Keratinocyte (primary cell): ENCODE measurements at regions not wholly inside any gene's neighbourhood (a gene's known extent, or its start where the extent isn't known, plus 50 kb on each side); places are given as distances from the start of the nearest gene placed in this dataset.

Source experiments
- DNase-seq: peaks from one replicate; pipeline ENCODE4 v3.0.0-alpha.2; 2011; ENCODE audit warnings: low read depth, missing footprints, low spot score
- FAIRE-seq: peaks from 2 replicates; lab custom pipeline; 2011; peaks lifted over from hg19 to GRCh38; lab: Jason Lieb, UNC
- H2AFZ ChIP-seq: 2 replicates; pipeline ENCODE4 v1.6.0; 2012; ENCODE audit warnings: low read length, control low read depth, inconsistent platforms; ENCODE audit not compliant: control insufficient read depth
- H3K27ac ChIP-seq: 2 replicates; pipeline ENCODE4 v1.5.1; 2011; ENCODE audit warnings: low read length; ENCODE audit not compliant: control insufficient read depth, insufficient read depth
- H3K27me3 ChIP-seq: 3 replicates; pipeline ENCODE4 v1.6.0; 2011; ENCODE audit warnings: low read length; ENCODE audit not compliant: control insufficient read depth, insufficient read depth; ENCODE audit errors: extremely low read depth
- H3K36me3 ChIP-seq, 2 experiments: 2 replicates in 1 of 2; 3 replicates in 1 of 2; pipeline ENCODE4 v1.5.1; 2011; ENCODE audit warnings: low read length in 2 of 2, mild to moderate bottlenecking in 1 of 2; ENCODE audit not compliant: control insufficient read depth in 2 of 2, insufficient read depth in 2 of 2; ENCODE audit errors: extremely low read depth in 1 of 2
- H3K4me1 ChIP-seq: 3 replicates; pipeline ENCODE4 v1.5.1; 2011; ENCODE audit warnings: low read length; ENCODE audit not compliant: control insufficient read depth, insufficient read depth; ENCODE audit errors: extremely low read depth
- H3K4me2 ChIP-seq: 3 replicates; pipeline ENCODE4 v1.6.0; 2011; ENCODE audit warnings: low read depth, low read length; ENCODE audit not compliant: control insufficient read depth, insufficient read depth; ENCODE audit errors: extremely low read depth
- H3K4me3 ChIP-seq, 3 experiments: fragments of 200-600 bp in 1 of 3; sonication (generic) in 1 of 3; 2 replicates in 2 of 3; 3 replicates in 1 of 3; pipeline ENCODE4 v1.5.1; 2011 to 2016; ENCODE audit warnings: low read length in 3 of 3, mild to moderate bottlenecking in 3 of 3, control low read depth in 2 of 3, inconsistent platforms in 1 of 3, low read depth in 1 of 3, mixed read lengths in 1 of 3, mixed run types in 1 of 3, moderate library complexity in 1 of 3; ENCODE audit not compliant: control insufficient read depth in 2 of 3, insufficient read depth in 2 of 3; ENCODE audit errors: extremely low read depth in 1 of 3
- H3K79me2 ChIP-seq: 2 replicates; pipeline ENCODE4 v1.6.0; 2012; ENCODE audit warnings: low read length; ENCODE audit not compliant: control insufficient read depth, insufficient read depth
- H3K9ac ChIP-seq: 3 replicates; pipeline ENCODE4 v1.6.0; 2011; ENCODE audit warnings: low read length; ENCODE audit not compliant: control insufficient read depth, insufficient read depth; ENCODE audit errors: extremely low read depth
- H3K9me1 ChIP-seq: 3 replicates; pipeline ENCODE4 v1.6.0; 2011; ENCODE audit warnings: low read length; ENCODE audit not compliant: control insufficient read depth, insufficient read depth; ENCODE audit errors: extremely low read depth
- H3K9me3 ChIP-seq: 2 replicates; pipeline ENCODE4 v1.5.1; 2012; ENCODE audit warnings: low read depth, low read length; ENCODE audit not compliant: control insufficient read depth
- H4K20me1 ChIP-seq: 3 replicates; pipeline ENCODE4 v1.6.0; 2011; ENCODE audit warnings: low read length; ENCODE audit not compliant: control insufficient read depth, insufficient read depth; ENCODE audit errors: extremely low read depth
- CTCF ChIP-seq, 3 experiments: IDR thresholded peaks in 1 of 3; conservative IDR thresholded peaks in 1 of 3; optimal IDR thresholded peaks in 1 of 3; 2 replicates in 2 of 3; 3 replicates in 1 of 3; pipeline versions ENCODE3 to v1.5.1; 2011; ENCODE audit warnings: low read length in 3 of 3, mild to moderate bottlenecking in 3 of 3, moderate library complexity in 2 of 3, control low read depth in 1 of 3, inconsistent platforms in 1 of 3; ENCODE audit not compliant: insufficient read depth in 2 of 3; ENCODE audit errors: extremely low read depth in 1 of 3
- EZH2 ChIP-seq: IDR thresholded peaks from one replicate; pipeline ENCODE4 v1.6.1; 2012; ENCODE audit warnings: inconsistent platforms, mild to moderate bottlenecking, low read length, moderate library complexity
- dilution Hi-C: fragments of 300-500 bp; cut with MboI; formaldehyde crosslinking; loops from one replicate; pipeline ENCODE4 v1.7.0; 2020; ENCODE audit warnings: low sequenced_read_pairs; ENCODE audit not compliant: extremely low pct_ligation_motif_present

- H2AFZ ChIP-seq, result no peak overlapping the region
- FAIRE-seq (no peak), DNase-seq (no peak)
- no peaks in the 10 kb centered on the region for H3K36me3 ChIP-seq
- no peak overlapping the region for H3K27ac ChIP-seq
- H3K9me1 ChIP-seq, result no peaks in the 10 kb centered on the region
- no peaks in the 10 kb centered on the region for H3K4me1 ChIP-seq
- H3K9me3 ChIP-seq, result no peaks in the 10 kb centered on the region
- dilution Hi-C loops, result no loop called here
- no peaks in the 10 kb centered on the region for H3K27me3 ChIP-seq
- H4K20me1 ChIP-seq, result no peaks in the 10 kb centered on the region
- H3K4me2 ChIP-seq, result no peak overlapping the region
- no peak overlapping the region for H3K9ac ChIP-seq
- H3K79me2 ChIP-seq, result no peaks in the 10 kb centered on the region
- peak in 1 of 3 experiments; percentile 14 for TF ChIP-seq CTCF (optimal IDR thresholded peaks at IDR 0.05 in 1 of 3, IDR thresholded peaks at IDR 0.05 in 1 of 3, conservative IDR thresholded peaks at IDR 0.05 in 1 of 3; ENCODE audit: extremely low read depth in 1 of 3, insufficient read depth in 2 of 3, low read length in 3 of 3)
- no peak for TF ChIP-seq EZH2
- H3K4me3 ChIP-seq, result no peak overlapping the region
Measured at GRCh38 chr3:65080432-65080831, 392.6 kb upstream of the ADAMTS9 start.

- H3K27ac ChIP-seq, result no peak overlapping the region
- no peaks in the 10 kb centered on the region for H3K27me3 ChIP-seq
- no peak overlapping the region for H2AFZ ChIP-seq
- no peaks in the 10 kb centered on the region for H3K4me1 ChIP-seq
- no peaks in the 10 kb centered on the region for H3K9me3 ChIP-seq
- H3K9me1 ChIP-seq, result no peaks in the 10 kb centered on the region
- TF ChIP-seq CTCF (optimal IDR thresholded peaks at IDR 0.05 in 1 of 3, IDR thresholded peaks at IDR 0.05 in 1 of 3, conservative IDR thresholded peaks at IDR 0.05 in 1 of 3; ENCODE audit: extremely low read depth in 1 of 3, insufficient read depth in 2 of 3, low read length in 3 of 3), result no peak
- TF ChIP-seq EZH2, result no peak
- DNase-seq (no peak), FAIRE-seq (no peak)
- dilution Hi-C loops, result no loop called here
- H3K79me2 ChIP-seq, result no peaks in the 10 kb centered on the region
- H3K9ac ChIP-seq, result no peak overlapping the region
- no peak overlapping the region for H3K4me2 ChIP-seq
- no peaks in the 10 kb centered on the region for H4K20me1 ChIP-seq
- no peak overlapping the region for H3K4me3 ChIP-seq
- H3K36me3 ChIP-seq, result no peaks in the 10 kb centered on the region
Measured at GRCh38 chr3:65079560-65079959, 391.8 kb upstream of the ADAMTS9 start.
